ENCODE measurements at regions not wholly inside any gene's neighbourhood (a gene's known extent, or its start where the extent isn't known, plus 50 kb on each side); places are given as distances from the start of the nearest gene placed in this dataset.

DNA sequence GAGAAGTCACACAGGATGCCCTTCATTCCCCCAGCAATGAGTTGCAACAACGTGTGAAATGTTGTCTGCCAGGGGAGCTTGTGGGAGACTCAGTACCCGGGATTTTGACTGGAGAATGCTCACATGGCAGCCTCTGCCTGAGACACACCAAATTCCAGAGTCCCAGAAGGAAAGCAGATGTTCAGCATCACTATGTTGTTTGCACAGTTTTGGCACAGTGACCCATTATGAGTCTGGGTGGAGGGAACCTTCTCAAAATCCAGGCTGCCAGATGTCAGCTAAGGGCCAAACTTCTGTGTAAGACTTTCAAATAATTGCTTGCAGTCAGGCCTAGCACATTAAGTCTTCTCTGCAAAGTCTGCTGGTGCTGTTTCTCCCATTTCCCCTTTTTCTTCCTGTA lies 1029.7 kb upstream of the TENM3 start:
- DNase-seq (ENCODE audit: low spot score) = no peak
- no TSS peak for BruUV-seq (replicated peaks)
- Histone ChIP-seq H3K27me3 (replicated peaks; ENCODE audit: insufficient read depth, low read depth, low read length, poor library complexity) (peaks cover 13% of the 10 kb centered on the region), H3K9me3 (ENCODE audit: low read depth, low read length, poor library complexity, severe bottlenecking) (no peaks in the 10 kb centered on the region), H3K27ac (ENCODE audit: low read depth, low read length, poor library complexity, severe bottlenecking) (no peak overlapping the region), H3K4me1 (ENCODE audit: insufficient read depth, low read length, poor library complexity, severe bottlenecking) (no peaks in the 10 kb centered on the region), H3K4me3 (ENCODE audit: low read depth, low read length, poor library complexity, severe bottlenecking) (no peak overlapping the region), H3K36me3 (ENCODE audit: insufficient read depth, low read length, poor library complexity, severe bottlenecking) (no peaks in the 10 kb centered on the region)
- intact Hi-C loops (cut with micrococcal nuclease; ENCODE audit: unreplicated experiment) = no loop called here
- POLR2A ChIA-PET (ENCODE audit: low non-redundant PET) = no interaction called here
- CTCF ChIA-PET = no interaction called here
- TF ChIP-seq EZH2 (IDR thresholded peaks at IDR 0.05; ENCODE audit: borderline replicate concordance, low read depth, low read length, poor library complexity, severe bottlenecking) = no peak
- TF ChIP-seq, protein P1, sequence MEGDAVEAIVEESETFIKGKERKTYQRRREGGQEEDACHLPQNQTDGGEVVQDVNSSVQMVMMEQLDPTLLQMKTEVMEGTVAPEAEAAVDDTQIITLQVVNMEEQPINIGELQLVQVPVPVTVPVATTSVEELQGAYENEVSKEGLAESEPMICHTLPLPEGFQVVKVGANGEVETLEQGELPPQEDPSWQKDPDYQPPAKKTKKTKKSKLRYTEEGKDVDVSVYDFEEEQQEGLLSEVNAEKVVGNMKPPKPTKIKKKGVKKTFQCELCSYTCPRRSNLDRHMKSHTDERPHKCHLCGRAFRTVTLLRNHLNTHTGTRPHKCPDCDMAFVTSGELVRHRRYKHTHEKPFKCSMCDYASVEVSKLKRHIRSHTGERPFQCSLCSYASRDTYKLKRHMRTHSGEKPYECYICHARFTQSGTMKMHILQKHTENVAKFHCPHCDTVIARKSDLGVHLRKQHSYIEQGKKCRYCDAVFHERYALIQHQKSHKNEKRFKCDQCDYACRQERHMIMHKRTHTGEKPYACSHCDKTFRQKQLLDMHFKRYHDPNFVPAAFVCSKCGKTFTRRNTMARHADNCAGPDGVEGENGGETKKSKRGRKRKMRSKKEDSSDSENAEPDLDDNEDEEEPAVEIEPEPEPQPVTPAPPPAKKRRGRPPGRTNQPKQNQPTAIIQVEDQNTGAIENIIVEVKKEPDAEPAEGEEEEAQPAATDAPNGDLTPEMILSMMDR (conservative IDR thresholded peaks at IDR 0.05; ENCODE audit: low read depth, low read length) = no peak

DNA sequence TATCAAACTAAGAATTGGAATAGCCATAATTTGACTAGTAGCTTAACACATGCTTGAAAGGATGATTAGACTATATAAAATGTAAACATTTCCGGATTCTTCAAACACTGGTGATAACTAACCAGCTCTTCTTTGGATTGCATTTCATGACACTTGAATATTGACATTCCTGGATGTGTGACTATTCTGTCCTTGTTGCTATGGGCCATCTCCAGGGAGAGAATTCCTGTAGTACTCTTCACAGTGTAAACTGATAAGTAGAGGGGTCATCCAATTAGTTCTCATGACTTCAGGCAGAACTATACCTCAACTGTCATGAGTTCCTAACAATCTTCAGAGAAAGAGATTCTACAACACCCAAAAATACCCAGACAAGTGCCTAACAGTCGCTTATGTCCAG lies 1026.7 kb upstream of the TENM3 start:
- no peak for TF ChIP-seq EZH2 (IDR thresholded peaks at IDR 0.05; ENCODE audit: borderline replicate concordance, low read depth, low read length, poor library complexity, severe bottlenecking)
- TF ChIP-seq, protein P1 (conservative IDR thresholded peaks at IDR 0.05; ENCODE audit: low read depth, low read length) = no peak
- peaks cover 13% of the 10 kb centered on the region for H3K27me3 ChIP-seq (replicated peaks; ENCODE audit: insufficient read depth, low read depth, low read length, poor library complexity)
- DNase-seq (ENCODE audit: low spot score) = no peak
- no peak overlapping the region for H3K4me3 ChIP-seq (ENCODE audit: low read depth, low read length, poor library complexity, severe bottlenecking)
- H3K9me3 ChIP-seq (ENCODE audit: low read depth, low read length, poor library complexity, severe bottlenecking) = no peaks in the 10 kb centered on the region
- H3K4me1 ChIP-seq (ENCODE audit: insufficient read depth, low read length, poor library complexity, severe bottlenecking) = no peaks in the 10 kb centered on the region
- intact Hi-C loops (cut with micrococcal nuclease; ENCODE audit: unreplicated experiment) = no loop called here
- H3K27ac ChIP-seq (ENCODE audit: low read depth, low read length, poor library complexity, severe bottlenecking) = no peak overlapping the region
- ChIA-PET CTCF (no interaction called here), POLR2A (ENCODE audit: low non-redundant PET) (interaction anchor here (0.5 kb wide), 1 partner anchor 55 kb away, joined by 3 read pairs; no protein-coding TSS in a partner anchor)
- no TSS peak for BruUV-seq (replicated peaks)
- no peaks in the 10 kb centered on the region for H3K36me3 ChIP-seq (ENCODE audit: insufficient read depth, low read length, poor library complexity, severe bottlenecking)

DNA sequence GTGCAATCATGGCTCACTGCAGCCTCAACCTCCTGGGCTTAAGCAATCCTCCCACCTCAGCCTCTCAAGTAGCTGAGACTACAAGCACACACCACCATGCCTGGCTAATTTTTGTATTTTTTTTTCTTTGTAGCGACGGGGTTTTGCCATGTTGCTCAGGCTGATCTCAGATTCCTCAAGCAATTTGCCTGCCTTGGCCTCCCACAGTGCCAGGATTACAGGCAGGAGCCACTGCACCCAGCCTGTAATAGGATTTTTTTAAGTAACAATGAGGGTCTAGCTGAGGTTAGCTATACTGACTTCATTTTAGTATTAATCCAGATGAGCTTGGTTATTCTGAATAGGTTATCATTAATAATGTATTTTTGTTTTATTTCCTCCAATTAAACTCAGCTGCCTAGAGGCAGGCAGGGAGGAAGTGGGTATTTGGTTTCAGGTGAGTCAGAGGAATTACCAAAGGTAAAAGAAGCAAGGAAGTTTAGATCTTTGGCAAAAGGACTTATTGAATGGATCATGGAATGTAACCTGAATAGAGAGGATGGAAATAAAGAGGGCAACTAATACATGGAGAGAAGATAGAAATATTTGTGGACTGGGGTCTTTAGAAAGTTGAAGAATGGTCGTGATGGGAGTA lies 1023.3 kb upstream of the TENM3 start:
- intact Hi-C loops (cut with micrococcal nuclease; ENCODE audit: unreplicated experiment) = no loop called here
- no TSS peak for BruUV-seq (replicated peaks)
- POLR2A ChIA-PET (ENCODE audit: low non-redundant PET) = no interaction called here
- CTCF ChIA-PET = no interaction called here
- no peaks in the 10 kb centered on the region for H3K9me3 ChIP-seq (ENCODE audit: low read depth, low read length, poor library complexity, severe bottlenecking)
- no peaks in the 10 kb centered on the region for H3K4me1 ChIP-seq (ENCODE audit: insufficient read depth, low read length, poor library complexity, severe bottlenecking)
- H3K36me3 ChIP-seq (ENCODE audit: insufficient read depth, low read length, poor library complexity, severe bottlenecking) = no peaks in the 10 kb centered on the region
- no peak overlapping the region for H3K27ac ChIP-seq (ENCODE audit: low read depth, low read length, poor library complexity, severe bottlenecking)
- no peak for DNase-seq (ENCODE audit: low spot score)
- no peak overlapping the region for H3K4me3 ChIP-seq (ENCODE audit: low read depth, low read length, poor library complexity, severe bottlenecking)
- TF ChIP-seq, protein P1 (conservative IDR thresholded peaks at IDR 0.05; ENCODE audit: low read depth, low read length) = no peak
- TF ChIP-seq EZH2 (IDR thresholded peaks at IDR 0.05; ENCODE audit: borderline replicate concordance, low read depth, low read length, poor library complexity, severe bottlenecking) = no peak
- H3K27me3 ChIP-seq (replicated peaks; ENCODE audit: insufficient read depth, low read depth, low read length, poor library complexity) = peaks cover 36% of the 10 kb centered on the region
